ENCODE measurements at regions not wholly inside any gene's neighbourhood (a gene's known extent, or its start where the extent isn't known, plus 50 kb on each side); places are given as distances from the start of the nearest gene placed in this dataset.
"Not testable (repeated sequence)": the region's sequence is repeated elsewhere in the genome, so short reads cannot be mapped to it uniquely, and the experiment has no call there.

- TF ChIP-seq CTCF, POLR2A, EP300 (IDR thresholded peaks at IDR 0.05): not testable (repeated sequence)
These were observed 107.9 kb upstream of the FBXO28 start for GRCh38 chr1:224005973-224006372.
